NT2/D1 (cell line): ENCODE measurements at regions not wholly inside any gene's neighbourhood (a gene's known extent, or its start where the extent isn't known, plus 50 kb on each side); places are given as distances from the start of the nearest gene placed in this dataset.

ENCODE experiments used
- DNase-seq: peaks from one replicate; pipeline ENCODE4 v3.0.0-alpha.2; 2011; ENCODE audit warnings: low read depth, low spot score
- H3K27me3 ChIP-seq: 2 replicates; pipeline ENCODE4 v1.6.0; 2011; ENCODE audit warnings: mild to moderate bottlenecking; ENCODE audit not compliant: insufficient read length, insufficient read depth
- H3K36me3 ChIP-seq: 2 replicates; pipeline ENCODE4 v1.6.1; 2011; ENCODE audit warnings: mild to moderate bottlenecking, low read length, mixed read lengths; ENCODE audit not compliant: insufficient read depth, insufficient read length
- H3K4me1 ChIP-seq: 2 replicates; pipeline ENCODE4 v1.5.1; 2011; ENCODE audit not compliant: insufficient read depth, insufficient read length
- H3K4me3 ChIP-seq: 2 replicates; pipeline ENCODE4 v1.5.1; 2011; ENCODE audit warnings: low read depth; ENCODE audit not compliant: insufficient read length
- H3K9ac ChIP-seq: 2 replicates; pipeline ENCODE4 v1.6.0; 2011; ENCODE audit warnings: low read depth; ENCODE audit not compliant: insufficient read length
- H3K9me3 ChIP-seq: 2 replicates; pipeline ENCODE4 v1.5.1; 2011; ENCODE audit warnings: mild to moderate bottlenecking, low read length; ENCODE audit not compliant: insufficient read depth
- SUZ12 ChIP-seq: IDR thresholded peaks from 2 replicates; pipeline ENCODE4 v1.6.1; 2011; ENCODE audit not compliant: insufficient read length, insufficient read depth; ENCODE audit errors: extremely low read depth
- YY1 ChIP-seq: IDR thresholded peaks from 2 replicates; pipeline ENCODE4 v1.6.1; 2011; ENCODE audit not compliant: insufficient read length, insufficient read depth
- ZNF274 ChIP-seq: IDR thresholded peaks from 2 replicates; pipeline ENCODE4 v1.6.1; 2011; ENCODE audit warnings: mild to moderate bottlenecking, low read depth, low read length

- TF ChIP-seq ZNF274 (no peak), SUZ12 (no peak), YY1 (no peak)
- DNase-seq: no peak
- no peaks in the 10 kb centered on the region for H3K9me3 ChIP-seq
- no peaks in the 10 kb centered on the region for H3K4me1 ChIP-seq
- H3K36me3 ChIP-seq: no peaks in the 10 kb centered on the region
- H3K9ac ChIP-seq: no peak overlapping the region
- H3K27me3 ChIP-seq: no peaks in the 10 kb centered on the region
- no peak overlapping the region for H3K4me3 ChIP-seq
Measured at GRCh38 chr4:45931154-45931553, 192.7 kb downstream of the GABRG1 start.

GRCh38 chr4:45927641-45928040 lies 196.2 kb downstream of the GABRG1 start:
- no peaks in the 10 kb centered on the region for H3K9me3 ChIP-seq
- no peaks in the 10 kb centered on the region for H3K36me3 ChIP-seq
- no peaks in the 10 kb centered on the region for H3K4me1 ChIP-seq
- DNase-seq: no peak
- H3K9ac ChIP-seq: no peak overlapping the region
- H3K27me3 ChIP-seq: no peaks in the 10 kb centered on the region
- TF ChIP-seq SUZ12: no peak
- no peak for TF ChIP-seq ZNF274
- no peak for TF ChIP-seq YY1
- no peak overlapping the region for H3K4me3 ChIP-seq

GRCh38 chr4:45925809-45926208 lies 198.0 kb downstream of the GABRG1 start:
- H3K36me3 ChIP-seq: no peaks in the 10 kb centered on the region
- DNase-seq: no peak
- no peaks in the 10 kb centered on the region for H3K27me3 ChIP-seq
- H3K9ac ChIP-seq: no peak overlapping the region
- H3K4me1 ChIP-seq: no peaks in the 10 kb centered on the region
- no peak overlapping the region for H3K4me3 ChIP-seq
- no peak for TF ChIP-seq YY1
- TF ChIP-seq ZNF274: no peak
- no peak for TF ChIP-seq SUZ12
- no peaks in the 10 kb centered on the region for H3K9me3 ChIP-seq

GRCh38 chr4:45920861-45921260 lies 203.0 kb downstream of the GABRG1 start:
- no peak for DNase-seq
- H3K4me1 ChIP-seq: no peaks in the 10 kb centered on the region
- H3K9ac ChIP-seq: no peak overlapping the region
- no peaks in the 10 kb centered on the region for H3K36me3 ChIP-seq
- no peak overlapping the region for H3K4me3 ChIP-seq
- no peaks in the 10 kb centered on the region for H3K9me3 ChIP-seq
- no peaks in the 10 kb centered on the region for H3K27me3 ChIP-seq
- TF ChIP-seq SUZ12 (no peak), YY1 (no peak), ZNF274 (no peak)

- DNase-seq: no peak
- H3K27me3 ChIP-seq: no peaks in the 10 kb centered on the region
- TF ChIP-seq ZNF274: no peak
- no peak for TF ChIP-seq SUZ12
- TF ChIP-seq YY1: no peak
Measured at GRCh38 chr4:45910511-45910910, 213.3 kb downstream of the GABRG1 start.

GRCh38 chr4:45897946-45898585 lies 225.8 kb downstream of the GABRG1 start:
- no peak for TF ChIP-seq YY1
- TF ChIP-seq SUZ12: no peak
- TF ChIP-seq ZNF274: no peak
- no peaks in the 10 kb centered on the region for H3K9me3 ChIP-seq
- no peak overlapping the region for H3K4me3 ChIP-seq
- H3K9ac ChIP-seq: no peak overlapping the region
- H3K27me3 ChIP-seq: no peaks in the 10 kb centered on the region
- DNase-seq: no peak
- H3K4me1 ChIP-seq: no peaks in the 10 kb centered on the region
- no peaks in the 10 kb centered on the region for H3K36me3 ChIP-seq

More at GRCh38 chr4:45910511-45910910, 213.3 kb downstream of the GABRG1 start:
- Histone ChIP-seq H3K9ac (no peak overlapping the region), H3K4me1 (no peaks in the 10 kb centered on the region), H3K4me3 (no peak overlapping the region), H3K9me3 (no peaks in the 10 kb centered on the region), H3K36me3 (no peaks in the 10 kb centered on the region)

- Histone ChIP-seq H3K27me3 (no peaks in the 10 kb centered on the region), H3K9ac (no peak overlapping the region), H3K9me3 (no peaks in the 10 kb centered on the region), H3K4me1 (no peaks in the 10 kb centered on the region), H3K36me3 (no peaks in the 10 kb centered on the region), H3K4me3 (no peak overlapping the region)
- no peak for DNase-seq
- TF ChIP-seq ZNF274 (no peak), SUZ12 (no peak), YY1 (no peak)
Measured at GRCh38 chr4:45883421-45883820, 240.4 kb downstream of the GABRG1 start.

- no peaks in the 10 kb centered on the region for H3K27me3 ChIP-seq
- no peaks in the 10 kb centered on the region for H3K36me3 ChIP-seq
- H3K4me3 ChIP-seq: no peak overlapping the region
- H3K9ac ChIP-seq: no peak overlapping the region
- no peak for TF ChIP-seq SUZ12
- no peak for TF ChIP-seq ZNF274
- TF ChIP-seq YY1: no peak
- no peaks in the 10 kb centered on the region for H3K9me3 ChIP-seq
- no peaks in the 10 kb centered on the region for H3K4me1 ChIP-seq
- DNase-seq: no peak
Measured at GRCh38 chr4:45876235-45876890, 247.5 kb downstream of the GABRG1 start.
